ENCODE measurements at regions not wholly inside any gene's neighbourhood (a gene's known extent, or its start where the extent isn't known, plus 50 kb on each side); places are given as distances from the start of the nearest gene placed in this dataset.
"Not testable (repeated sequence)": the region's sequence is repeated elsewhere in the genome, so short reads cannot be mapped to it uniquely, and the experiment has no call there.

DNA sequence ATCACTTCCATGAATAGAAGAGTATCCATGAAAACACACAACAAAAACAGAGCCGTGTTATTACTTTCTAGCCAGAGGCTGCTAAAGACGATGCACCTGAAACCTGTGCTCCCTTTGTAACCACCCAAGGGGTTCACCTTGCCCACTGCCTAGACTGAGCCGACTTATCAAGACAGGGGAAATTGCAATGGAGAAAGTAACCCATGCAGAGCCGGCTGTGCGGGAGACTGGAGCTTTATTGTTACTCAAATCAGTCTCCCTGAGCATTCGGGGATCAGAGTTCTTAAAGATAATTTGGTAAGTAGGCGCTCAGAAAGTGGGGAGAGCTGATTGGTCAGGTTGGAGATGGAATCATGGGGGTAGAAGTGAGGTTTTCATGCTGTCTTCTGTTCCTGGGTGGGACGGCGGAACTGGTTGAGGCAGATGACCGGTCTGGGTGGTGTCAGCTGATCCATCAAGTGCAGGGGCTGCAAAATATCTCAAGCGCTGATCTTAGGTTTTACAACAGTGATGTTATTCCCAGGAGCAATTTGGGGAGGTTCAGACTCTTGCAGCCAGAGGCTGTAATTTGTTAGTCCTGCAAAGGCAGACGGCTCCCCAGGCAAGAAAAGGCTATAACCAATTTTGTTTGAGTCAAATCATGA is 366.6 kb downstream of the PREX1 start:
- DNase-seq: no peak

DNA sequence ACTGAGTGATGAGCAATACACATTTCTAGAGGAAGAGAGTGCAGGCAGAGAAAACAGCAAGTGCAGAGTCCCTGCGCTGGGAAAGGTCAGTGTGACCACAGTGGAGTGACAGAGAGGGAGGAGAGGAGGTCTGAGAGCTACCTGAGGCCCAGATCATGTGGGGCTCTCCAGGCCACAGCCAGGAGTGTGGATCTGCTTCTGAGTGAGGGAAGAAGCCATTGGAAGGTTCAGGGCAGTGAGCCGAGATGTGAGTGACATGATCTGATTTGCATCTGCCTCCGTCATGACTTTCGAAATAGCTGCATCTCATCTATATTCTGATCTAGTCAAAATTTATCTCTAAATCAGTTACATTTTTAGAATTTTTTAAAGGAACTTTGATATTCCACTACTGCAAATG is 367.1 kb downstream of the PREX1 start:
- DNase-seq: no peak

DNA sequence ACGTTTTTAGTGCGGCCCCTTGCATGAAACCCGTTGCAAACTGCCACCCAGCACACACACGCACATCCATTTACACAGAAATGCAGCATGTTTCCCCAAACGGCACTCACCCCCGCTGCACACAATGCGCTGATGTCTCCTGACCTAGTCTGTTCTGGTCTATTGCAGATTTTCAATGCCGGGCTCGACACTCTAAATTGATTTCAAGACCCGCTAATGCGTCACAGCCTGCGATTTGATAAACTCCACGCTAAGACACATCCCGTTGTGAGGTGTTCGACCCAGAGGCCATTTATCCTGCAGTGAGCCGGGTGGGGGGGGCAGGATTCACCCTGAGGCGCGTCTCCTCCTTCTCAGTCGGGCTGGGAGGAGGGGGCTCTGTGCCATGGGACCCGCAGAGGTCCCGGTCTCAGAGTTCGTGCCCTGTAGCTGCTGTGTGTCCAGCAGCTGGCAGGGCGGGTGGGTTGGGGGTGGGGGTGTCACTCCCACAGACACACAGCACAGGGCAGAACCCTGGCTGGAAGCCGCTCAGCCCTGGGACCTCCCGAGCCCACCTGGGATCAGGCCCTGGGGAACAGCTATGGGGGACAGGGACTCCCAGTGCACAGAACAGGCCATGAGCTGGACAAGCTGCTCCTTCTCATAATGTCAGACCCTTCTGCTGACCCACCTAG is 367.9 kb downstream of the PREX1 start:
- DNase-seq: no peak

DNA sequence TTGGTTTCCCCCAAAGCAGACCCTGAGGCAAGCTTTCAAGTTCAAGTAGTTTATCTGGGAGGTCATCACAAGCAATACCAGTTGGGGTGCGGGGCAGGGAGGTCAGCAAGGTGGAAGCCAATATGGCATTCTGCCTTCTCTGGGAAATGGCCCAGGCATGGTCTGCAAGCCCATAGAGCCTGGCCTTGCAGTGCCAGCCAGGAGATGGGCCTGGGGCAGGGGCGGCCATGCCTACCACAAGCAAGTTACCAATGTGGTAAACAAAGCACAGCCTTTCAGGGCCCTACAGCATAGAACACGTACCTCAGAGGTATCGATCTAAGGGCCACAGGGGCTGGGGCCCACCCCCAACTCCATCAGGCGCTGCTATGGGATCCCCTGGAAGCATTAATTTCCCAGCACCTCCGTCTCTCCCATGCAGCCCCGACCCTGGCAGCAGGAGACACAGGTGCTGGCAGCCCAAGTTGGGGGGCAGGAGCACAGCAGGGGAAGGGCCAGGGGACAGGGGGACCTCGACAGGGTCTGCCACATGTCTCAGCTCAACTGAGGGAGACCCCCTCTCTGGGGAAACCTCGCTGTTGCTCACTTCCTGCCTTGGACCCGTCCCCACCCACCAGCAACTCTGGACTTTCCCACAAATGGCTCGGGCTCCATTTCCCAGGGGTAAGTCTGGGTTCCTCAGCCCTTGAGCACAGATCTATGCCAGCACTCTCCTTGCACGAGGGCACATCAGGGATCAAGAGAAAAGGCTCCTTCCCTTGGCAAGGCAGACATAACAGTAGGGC is 369.0 kb downstream of the PREX1 start:
- no peak for DNase-seq

DNA sequence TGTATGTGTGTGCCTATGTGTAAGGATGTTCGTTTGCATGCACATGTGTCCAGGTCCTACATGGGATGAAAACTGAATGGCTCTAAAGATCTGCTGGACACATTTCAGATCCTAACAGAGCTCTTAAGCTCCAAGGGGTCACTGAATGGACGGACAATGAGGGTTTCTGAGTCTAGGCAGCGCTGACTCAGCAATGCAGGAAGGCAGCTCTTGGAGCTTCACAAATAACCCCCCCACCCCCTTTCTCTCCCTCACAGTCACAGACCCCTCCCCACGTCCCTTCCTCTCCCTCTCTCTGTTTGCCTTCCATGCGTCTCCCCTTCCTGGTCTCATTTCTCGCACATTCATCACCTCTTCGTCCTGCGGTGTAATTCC is 369.8 kb downstream of the PREX1 start:
- no peak for DNase-seq

DNA sequence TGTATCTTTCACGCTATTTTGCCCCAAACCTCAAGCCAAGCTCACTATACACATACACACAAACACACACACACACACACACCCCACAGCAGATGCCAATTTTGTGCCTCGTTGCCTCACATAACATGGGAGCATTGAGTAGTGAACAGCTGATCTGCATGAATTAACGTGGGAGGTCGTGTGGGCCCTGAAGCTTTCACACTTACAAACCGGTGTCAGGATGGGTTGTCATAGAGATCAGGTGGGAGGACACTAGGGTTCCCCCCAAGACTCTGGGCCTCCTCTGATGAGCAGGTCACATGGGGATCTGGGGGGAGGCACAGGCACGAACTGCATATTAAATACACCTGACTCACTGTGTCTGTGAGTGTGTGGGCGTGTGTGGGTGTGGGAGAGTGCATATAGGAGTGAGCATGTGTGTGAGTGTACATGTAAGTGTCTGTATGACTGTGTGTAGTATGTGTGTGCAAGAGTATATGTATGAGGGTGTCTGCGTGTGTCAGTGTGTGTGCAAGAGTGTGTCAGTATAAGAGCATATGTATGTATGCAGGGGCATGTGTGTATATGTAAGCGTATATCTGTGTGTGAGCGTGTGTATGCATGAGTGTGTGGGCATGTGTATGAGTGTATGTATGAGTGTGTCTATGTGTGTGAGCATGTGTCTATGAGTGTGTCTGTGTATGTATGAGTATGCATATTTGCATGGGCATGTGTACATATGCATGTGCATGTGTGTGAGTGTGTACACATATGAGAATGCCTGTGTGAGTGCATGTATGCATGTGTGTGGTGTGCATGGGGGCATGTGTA is 370.4 kb downstream of the PREX1 start:
- no peak for DNase-seq

DNA sequence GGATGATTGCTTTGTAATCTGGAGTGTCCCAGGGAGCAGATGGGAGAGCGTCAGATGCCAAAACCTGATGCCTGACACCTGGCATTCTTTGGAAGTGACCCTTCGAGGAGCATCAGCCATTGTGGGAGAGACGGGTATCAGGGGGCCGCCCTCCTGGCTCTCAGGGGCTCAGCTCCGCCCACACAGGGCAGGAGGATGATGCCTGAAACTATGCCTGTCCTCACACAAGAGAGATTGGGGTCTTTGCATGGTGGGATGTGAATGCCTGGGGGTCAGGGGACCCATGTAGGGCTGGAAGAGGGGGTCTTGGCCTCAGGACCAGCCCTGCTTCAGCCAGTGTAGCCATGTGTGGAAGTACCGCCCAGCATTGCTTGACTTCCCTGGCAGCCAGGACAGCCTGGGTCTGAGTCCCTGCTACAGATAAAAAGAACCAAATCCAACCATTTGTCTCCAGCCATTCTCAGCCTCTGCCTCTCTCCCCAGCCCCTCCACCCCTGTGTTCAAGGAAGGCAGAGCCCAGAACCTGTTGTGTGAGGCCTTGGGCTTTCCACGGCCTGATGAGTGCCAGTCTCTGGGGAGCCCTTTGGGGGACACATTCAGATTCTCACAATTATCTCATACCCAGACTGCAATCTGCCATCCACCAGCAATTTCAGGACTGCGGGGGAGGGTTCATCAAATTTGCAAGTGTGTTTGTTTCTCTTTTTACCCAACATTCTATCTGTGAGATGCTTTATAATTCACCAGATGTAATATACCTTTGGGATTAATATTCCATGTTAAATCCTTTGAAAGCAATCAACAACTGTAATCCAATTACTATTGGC is 371.2 kb downstream of the PREX1 start:
- DNase-seq: no peak

DNA sequence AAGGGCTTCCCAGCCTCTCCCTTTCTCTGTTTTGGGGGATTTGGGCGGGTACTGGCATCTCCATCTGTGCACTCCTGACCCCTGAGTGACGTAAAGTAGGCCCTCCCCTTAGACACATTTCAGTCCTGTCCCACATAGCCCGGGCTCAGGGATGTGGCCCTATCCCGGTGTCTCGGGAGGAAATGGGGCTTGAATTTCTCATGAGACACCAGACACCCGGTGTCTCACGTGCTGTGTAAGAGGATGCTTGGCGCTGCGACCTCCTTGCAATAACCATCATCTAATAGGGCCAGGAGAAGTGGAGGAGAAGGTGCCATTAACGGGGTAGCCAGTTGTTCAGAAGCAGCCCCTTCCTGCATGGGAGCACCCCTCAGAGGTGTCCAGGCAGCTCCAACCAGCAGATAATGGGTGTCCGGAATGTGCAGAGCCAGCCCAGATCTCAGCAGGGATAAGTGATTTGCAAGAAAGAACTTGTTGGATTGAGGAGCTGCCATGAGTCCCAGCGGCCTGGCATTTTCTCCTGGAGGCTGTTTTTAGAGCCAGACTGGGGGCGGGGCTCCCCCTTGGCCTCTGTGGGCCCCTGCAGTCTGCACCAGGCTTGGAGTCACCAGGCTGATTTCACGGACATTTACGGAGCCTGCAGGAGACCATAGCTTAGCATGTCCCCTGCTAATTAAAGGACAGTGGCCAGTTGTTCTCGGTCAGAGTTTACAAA is 372.0 kb downstream of the PREX1 start:
- DNase-seq: no peak

DNA sequence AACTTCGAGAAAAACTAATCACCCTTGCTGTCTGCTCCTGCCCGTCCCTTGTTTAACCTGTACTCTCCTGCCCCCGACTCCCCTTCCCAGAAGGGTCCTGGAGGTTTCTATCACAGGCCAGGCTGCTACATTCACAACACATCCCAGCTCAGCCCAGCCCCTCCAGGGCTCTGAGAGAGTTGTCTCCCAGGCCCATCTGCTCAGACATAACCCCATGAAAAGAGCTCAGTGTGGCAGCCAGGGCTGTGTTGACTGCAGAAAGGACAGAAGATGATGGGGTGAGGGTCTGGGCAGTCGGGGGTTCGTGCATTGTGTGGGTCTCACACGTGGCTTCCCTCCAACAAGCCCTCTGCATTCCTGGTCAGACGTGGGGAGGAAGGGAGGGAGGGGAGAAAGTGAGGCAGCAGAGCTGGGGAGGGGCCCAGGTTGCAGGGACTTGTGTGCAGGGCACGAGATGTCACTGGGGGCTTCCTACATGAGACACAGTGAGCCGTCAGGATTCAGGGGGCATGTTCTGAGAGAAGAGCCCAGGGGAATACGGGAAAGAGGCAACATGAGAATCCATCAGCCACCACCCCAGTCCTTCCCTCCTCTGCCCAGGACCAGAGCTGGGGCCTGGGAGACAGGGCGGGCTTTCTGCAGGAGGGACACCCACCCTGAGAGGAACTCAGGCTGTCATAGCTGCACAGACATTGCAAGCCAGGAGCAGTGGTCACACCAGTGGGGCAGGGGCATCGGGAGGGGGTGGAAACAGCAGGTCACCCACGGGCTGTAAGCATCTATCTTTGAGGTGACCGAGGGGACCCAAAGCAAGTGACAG is 372.9 kb downstream of the PREX1 start:
- DNase-seq: no peak

DNA sequence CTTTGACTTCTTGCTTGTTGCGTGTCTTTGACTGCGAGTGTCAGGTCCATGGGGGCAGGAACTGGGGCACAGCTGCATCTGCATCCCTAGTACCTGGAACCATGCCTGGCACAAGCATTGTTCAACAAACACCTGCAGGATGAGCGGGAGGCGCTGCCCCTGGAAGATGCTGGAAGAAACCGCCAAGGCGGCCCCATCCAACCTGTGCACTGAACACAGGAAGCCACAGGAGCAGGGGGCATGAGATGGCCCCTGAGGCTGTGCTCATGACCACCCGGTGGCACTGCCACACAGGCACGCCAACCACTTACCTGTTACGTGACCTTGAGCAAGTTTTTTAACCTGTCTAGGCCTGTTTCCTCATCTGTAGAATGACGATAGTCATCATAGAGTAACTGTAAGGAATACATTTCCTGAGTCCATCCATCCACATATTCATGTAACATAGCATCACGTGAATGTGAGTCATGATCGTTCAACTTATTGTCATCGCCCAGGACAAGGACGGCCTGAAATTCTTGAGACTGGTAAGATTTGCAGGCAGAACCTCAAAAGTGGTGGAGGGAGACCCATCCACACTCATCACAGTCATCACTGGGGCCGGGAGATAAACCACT is 374.2 kb downstream of the PREX1 start:
- no peak for DNase-seq

DNA sequence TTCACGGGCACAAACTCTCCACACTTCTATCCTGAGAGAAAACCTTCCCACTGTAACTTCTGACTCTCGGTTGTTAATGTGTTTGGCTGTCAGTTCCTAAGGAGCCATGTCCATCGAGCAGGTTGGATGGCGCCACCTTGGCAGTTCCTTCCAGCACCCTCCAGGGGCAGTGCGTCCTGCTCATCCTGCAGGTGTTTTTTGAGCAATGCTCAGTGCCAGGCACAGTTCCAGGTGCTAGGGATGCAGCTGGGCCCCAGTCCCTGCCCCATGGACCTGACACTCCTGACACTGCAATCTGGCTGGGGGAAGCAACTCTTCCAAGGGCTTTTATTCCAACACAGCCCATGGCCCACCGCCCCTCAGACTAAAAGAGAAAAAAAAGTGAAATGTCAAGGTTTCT is 376.4 kb downstream of the PREX1 start:
- DNase-seq: no peak

DNA sequence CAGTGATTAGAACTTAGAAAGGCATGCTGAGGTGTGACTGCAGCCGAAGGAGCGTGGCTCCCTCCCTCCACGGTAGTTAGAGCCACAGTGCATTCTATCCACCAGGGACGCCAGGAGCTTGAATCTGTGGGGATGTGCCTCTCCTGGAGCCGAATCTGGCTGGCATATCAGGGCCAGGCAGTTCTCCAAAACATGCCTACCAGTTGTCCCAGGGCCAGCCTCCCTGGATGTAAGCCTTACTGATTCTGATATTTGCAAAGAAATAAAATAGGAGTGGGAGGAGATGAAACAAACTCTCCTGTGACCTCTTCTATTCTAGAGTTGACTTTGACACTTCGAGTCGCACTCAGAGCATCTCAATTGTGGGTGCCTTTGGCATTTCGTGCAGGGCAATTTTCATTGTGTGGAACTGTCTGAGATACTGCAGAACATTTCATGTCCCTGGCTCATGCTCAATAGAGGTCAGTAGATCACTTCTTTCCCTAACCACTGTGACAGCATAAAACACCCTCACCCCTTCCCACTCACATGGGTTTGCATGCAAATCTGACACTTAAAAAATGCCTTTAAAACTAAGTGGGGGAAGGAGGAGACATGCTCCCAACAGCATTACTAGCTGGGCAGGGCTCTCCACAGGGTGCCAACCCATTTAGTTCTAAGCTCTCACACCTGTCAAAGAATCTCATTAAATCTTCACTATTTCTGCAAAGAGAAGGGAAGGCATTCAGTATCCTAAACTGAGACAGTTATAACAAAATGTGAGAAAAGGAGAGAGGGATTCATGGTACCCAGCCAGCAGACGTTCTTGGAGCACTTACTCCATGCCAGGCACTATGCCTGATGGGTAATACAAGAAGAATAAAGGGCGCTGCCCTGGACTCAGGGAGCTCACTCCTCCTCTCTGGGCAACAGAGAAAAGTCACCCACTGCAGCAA is 378.9 kb downstream of the PREX1 start:
- DNase-seq: no peak

DNA sequence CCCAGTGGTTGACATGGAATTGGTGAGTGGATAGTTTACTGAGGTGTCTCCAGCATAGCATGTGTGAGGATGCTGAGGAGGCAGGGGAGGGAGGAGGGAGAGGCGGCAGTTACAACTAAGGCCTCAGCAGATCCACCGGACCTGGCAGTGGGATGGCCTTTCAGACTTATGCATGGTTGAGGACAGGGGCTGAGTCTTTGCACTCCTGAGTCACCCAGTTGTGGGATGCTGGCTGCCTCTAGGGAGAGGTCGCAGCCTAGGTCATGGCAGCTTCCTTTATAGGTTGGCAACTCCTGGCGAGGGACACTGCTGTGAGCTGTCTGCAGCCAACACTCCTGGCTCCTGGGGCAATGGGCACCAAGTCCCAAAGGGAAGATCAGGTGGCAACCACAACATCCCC is 380.3 kb downstream of the PREX1 start:
- DNase-seq: no peak

DNA sequence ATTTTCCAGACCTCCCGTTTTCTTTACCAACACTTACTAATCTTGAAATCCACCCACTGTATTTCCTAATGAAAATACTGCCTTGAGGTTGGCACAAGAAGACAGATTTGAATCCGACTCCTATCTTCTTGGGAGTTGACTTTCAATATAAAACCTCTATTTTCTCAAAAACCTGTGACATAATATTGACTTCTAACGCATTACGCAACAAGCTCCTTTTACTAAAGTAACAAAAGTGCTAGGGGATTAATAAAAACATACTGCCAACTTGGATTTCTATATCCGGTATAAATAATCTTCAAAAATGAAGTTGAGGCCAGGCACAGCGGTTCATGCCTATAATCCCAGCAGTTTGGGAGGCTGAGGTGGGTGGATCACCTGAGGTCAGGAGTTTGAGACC is 382.0 kb downstream of the PREX1 start:
- DNase-seq: no peak

DNA sequence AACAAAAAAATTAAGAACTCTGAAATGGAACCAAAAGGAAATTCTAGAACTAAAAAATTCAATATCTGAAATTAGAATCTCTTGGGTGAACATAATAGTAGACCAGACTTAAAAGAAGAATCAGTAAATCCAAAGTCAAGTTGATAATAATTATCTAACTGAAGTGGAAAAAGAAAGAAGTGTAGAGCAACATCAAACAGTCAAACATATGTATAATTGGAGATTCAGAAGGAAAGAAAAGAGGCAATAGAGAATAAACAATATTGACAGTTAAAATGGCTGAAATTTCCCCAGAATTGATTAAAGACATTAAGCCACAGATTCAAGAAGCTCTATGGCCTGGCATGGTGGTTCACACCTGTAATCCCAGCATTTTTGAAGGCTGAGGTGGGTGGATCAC is 383.6 kb downstream of the PREX1 start:
- no peak for DNase-seq

DNA sequence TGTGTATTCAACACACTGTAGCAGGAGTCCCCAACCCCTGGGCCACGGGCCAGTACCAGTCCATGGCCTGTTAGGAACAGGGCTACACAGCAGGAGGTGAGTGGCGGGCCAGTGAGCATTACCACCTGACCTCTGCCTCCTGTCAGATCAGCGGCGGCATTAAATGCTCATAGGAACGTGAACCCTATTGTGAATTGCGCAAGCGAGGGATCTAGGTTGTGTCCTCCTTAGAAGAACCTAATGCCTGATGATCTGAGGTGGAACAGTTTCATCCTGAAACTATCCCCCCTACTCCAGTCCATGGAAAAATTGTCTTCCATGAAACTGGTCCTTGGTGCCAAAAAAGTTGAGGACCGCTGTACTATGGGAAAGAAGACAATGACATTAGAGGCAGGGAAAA is 386.9 kb downstream of the PREX1 start:
- DNase-seq: no peak

DNA sequence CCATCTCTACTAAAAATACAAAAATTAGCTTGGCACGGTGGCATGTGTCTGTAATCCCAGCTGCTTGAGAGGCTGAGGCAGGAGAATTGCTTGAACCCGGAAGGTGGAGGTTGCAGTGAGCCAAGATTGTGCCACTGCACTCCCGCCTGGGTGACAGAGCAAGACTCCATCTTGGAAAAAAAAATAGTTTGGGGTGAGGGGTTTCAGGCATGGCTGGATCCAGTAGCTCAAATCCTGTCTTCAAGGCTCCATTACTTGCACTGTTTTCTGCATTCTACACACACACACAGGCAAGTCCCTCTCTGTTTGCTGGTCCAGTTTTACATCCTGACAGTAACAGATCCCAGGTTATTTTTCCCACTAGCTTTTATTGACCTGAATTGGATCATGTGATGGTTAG is 387.5 kb downstream of the PREX1 start:
- not testable (repeated sequence) for DNase-seq

DNA sequence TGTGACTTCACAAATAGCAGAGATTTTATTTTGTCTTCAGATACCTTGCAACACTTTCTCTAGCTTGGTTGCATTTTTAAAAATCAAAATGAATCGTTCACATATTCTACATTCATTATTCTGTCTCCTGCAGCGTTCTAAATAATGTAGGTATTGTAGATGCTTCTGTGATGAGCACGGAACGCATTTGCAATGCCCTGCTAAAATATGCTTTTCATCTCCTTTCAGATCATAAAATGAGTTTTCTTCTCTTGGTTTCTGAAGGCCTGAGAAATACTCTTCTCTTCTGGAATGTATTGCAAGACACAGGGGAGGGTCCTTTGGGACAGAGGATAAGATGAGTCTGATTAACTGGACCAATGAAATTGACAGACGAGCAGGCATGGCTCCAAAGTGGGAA is 390.7 kb downstream of the PREX1 start:
- DNase-seq: no peak

DNA sequence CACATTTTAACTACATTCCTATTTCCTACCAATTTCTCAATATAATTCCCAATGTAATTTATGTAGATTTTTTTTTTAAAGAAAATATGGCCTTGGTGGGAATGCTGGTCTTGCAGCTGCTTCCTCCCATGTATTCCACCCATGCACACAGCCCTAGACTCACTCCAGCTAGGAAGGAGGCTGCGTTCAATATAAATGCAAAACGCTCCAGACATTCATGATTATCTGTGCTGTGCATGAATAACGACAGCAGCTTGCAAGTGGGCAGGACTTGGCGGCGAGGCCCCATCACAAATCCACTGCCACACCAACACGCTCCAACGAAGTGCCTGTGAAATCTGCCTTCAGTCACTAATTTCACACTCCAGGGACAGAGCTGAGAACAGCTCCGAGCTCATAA is 391.2 kb downstream of the PREX1 start:
- DNase-seq: not testable (repeated sequence)

Measured in T-helper 2 cell (primary cell).